CMK (cell line): ENCODE measurements at regions not wholly inside any gene's neighbourhood (a gene's known extent, or its start where the extent isn't known, plus 50 kb on each side); places are given as distances from the start of the nearest gene placed in this dataset.
"Not testable (repeated sequence)": the region's sequence is repeated elsewhere in the genome, so short reads cannot be mapped to it uniquely, and the experiment has no call there.

Experiments used
- DNase-seq: peaks from one replicate; pipeline ENCODE4 v3.0.0-alpha.2; 2010; ENCODE audit warnings: low read depth

DNA sequence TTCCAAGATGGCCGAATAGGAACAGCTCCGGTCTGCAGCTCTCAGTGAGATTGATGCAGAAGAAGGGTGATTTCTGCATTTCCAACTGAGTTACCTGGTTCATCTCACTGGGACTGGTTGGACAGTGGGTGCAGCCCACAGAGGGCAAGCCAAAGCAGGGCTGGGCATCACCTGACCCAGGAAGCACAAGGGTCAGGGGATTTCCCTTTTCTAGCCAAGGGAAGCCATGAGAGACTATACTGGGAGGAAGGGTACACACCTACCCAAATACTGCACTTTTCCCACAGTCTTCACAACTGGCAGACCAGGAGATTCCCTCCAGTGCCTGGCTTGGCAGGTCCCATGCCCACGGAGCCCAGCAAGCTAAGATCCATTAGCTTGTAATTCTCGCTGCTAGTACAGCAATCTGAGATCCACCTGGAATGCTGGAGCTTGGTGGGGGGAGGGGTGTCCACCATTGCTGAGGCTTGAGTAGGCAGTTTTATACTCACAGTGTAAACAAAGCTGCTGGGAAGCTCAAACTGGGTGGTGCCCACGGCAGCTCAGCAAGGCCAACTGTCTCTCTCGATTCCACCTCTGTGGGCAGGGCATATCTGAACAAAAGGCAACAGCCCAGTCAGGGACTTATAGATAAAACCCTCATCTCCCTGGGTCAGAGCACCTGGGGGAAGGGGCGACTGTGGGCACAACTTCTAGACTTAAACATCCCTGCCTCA lies 365.8 kb downstream of the SPRY2 start:
- not testable (repeated sequence) for DNase-seq

- DNase-seq = peak; percentile 61
These were observed 367.4 kb downstream of the SPRY2 start for GRCh38 chr13:79973533-79973963.

- no peak for DNase-seq
These were observed 368.8 kb downstream of the SPRY2 start for GRCh38 chr13:79972066-79972569.

DNA sequence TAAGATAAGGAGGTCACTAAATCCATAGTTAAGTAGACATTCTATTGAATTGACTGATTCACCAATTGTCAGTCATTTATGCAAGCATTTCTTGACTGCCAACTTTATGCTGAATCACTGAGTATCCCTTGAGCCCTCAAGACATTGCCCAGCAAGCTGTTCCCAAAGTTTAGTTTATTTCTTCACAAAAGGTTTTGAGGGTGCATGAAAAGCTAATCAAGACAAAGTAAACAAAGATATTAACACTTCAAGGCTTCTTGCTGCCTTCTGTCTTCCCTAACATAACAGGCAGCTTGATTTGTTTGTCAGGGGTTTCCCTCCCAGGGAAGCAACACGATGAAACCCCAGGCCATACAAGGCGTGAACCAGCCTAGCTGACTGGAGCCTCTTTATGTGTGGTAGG lies 374.4 kb downstream of the SPRY2 start:
- DNase-seq = no peak

DNA sequence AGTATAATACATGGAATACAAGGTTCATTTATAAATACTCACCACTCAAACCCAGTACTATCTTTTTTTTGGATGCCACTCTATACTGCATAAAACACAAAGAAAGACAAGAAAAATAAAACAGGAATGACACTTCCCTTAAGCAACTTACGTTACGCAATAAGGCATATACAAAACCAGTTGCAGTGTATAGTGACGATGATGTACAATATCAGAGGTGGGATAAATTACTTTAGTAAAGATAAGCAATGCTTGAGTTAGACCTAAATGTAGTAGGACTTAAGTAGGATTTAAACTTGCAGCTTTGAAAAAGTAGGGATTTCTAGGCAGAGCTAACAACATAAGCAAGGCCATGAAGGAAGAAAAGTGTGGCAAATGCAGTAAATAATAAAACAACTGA lies 374.9 kb downstream of the SPRY2 start:
- no peak for DNase-seq

GRCh38 chr13:79946556-79946955 lies 394.4 kb downstream of the SPRY2 start:
- no peak for DNase-seq

- DNase-seq = no peak
These were observed 397.4 kb downstream of the SPRY2 start for GRCh38 chr13:79943346-79944023.

- no peak for DNase-seq
These were observed 399.2 kb downstream of the SPRY2 start for GRCh38 chr13:79941752-79942151.

DNA sequence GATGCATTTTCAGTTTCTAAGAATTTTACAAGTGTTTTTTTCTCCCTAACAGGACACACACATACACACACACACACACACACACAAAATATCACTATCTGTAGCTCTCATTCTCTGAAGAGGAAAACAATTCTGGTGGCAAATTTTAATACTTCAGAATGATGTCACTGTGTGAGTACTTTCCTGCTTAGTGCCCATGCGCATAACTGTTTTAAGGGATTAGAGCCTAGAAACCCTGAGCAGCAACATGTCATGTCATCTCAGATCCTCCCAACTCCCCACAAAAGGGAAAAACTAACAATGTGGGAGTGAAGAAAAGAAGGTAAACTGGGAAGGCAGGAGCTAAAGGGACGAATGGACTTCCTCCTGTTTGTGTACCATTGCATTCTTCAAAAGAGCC lies 401.2 kb downstream of the SPRY2 start:
- no peak for DNase-seq

DNA sequence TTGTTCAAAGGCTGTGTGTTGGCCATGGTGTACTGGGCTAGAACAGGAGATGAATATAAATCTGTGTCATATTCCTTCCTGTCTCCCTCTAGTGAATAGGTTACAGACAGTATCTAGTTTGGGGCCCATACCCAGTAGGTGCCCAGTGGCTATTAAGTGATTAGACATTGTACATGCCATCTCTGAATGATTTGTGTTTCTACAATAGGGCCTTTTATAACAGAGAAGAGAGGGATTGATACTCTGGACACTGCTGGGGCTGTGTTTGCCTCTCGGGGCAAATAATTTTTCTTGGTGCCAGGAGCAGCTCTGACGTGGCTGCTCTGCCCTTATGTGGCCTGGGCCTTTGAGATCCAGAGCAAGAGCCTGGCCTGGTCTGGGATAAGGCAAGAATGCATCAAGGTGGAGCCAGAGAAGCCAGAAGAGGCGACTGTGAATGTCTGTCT lies 403.1 kb downstream of the SPRY2 start:
- DNase-seq = no peak

DNA sequence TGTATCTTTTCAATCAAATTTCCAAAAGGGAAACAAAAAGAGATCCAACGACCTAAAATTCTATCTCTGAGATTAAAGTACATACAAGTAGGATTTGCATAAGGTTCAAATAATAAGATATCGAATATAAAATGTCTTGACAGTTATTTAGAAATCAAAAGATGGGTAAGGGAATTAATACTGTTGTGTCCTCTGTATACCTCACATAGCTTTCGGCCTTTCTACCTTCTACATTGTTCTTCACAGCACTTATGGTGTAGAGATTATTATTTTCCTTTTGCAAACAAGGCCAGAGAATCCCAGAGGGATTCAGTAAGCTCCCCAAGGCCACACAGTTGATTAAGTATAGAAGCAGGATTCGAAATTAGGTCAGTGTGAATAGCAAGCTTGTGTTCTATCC lies 403.6 kb downstream of the SPRY2 start:
- DNase-seq = no peak

DNA sequence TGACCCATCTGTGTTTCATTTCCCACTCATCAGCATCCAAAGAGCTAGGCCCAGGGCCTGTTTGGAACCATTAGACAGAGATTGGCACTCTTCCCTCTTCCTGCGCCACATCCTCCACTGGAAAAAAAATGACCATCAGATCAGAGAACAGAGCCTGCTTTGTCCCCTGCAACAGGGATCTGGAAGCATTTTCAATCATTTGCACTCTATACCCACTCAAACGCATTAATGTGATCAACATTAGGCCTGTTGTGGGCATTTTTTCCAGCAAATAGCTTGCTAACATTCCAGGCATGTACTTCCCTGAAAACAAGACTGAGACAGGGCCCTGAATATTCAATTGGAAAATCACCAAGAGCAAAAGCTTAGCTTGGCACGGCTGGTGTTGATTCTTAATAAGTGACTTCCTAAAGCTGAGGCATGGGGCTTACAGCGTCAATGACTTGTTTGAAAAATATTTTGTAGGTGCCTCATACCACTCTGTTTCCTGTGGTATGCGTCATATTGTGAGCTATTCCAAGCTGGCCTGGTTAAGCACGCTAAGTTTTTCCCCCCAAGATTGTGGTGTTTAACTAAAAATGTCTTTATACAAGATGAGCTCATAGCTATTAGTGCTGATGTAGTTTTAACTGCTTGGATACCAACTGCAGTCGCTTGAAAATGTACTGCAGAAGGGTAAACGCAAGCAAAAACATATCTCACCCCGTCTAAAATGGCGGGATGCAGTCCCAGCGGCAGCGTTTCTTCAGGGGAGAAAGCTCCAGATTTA lies 404.4 kb downstream of the SPRY2 start:
- DNase-seq = no peak

GRCh38 chr13:79935121-79935520 lies 405.8 kb downstream of the SPRY2 start:
- no peak for DNase-seq

GRCh38 chr13:79933389-79933788 lies 407.5 kb downstream of the SPRY2 start:
- no peak for DNase-seq

DNA sequence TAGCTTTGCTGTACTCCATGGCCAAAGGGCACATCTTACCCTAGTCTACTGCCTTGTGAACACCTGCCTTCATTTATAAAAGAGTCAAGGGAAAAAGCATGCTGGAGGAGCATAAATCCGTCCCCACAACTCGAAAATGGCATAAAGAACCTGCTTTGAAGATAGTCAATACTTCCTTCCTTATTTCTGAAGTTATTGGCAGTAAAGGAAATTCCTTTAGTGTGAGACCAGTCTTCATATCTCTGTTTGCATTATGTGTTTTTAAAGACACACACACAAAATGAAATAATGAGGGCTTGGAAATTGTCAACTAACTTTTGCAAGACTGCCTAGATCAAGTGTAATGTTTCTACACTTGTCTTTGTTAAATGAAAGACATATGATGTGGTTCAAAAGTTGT lies 408.4 kb downstream of the SPRY2 start:
- DNase-seq = no peak

DNA sequence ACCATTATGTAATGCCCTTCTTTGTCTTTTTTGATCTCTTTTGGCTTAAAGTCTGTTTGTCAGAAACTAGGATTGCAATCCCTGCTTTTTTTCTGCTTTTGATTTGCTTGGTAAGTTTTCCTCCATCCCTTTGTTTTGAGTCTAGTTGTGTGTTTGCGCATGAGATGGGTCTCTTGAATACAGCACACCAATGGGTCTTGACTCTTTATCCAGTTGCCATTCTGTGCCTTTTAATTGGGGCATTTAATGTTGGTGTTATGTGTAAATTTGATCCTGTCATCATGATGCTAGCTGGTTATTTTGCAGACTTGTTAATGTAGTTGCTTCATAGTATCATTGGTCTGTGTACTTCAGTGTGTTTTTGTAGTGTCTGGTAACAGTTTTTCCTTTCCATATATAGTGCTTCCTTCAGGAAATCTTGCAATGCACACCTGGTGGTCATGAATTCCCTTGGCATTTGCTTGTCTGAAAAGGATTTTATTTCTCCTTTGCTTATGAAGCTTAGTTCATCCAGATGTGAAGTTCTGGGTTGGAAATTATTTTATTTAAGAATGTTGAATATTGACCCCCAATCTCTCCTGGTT lies 416.9 kb downstream of the SPRY2 start:
- not testable (repeated sequence) for DNase-seq

GRCh38 chr13:79919091-79919490 lies 421.8 kb downstream of the SPRY2 start:
- no peak for DNase-seq

- no peak for DNase-seq
These were observed 422.3 kb downstream of the SPRY2 start for GRCh38 chr13:79918620-79919019.

DNA sequence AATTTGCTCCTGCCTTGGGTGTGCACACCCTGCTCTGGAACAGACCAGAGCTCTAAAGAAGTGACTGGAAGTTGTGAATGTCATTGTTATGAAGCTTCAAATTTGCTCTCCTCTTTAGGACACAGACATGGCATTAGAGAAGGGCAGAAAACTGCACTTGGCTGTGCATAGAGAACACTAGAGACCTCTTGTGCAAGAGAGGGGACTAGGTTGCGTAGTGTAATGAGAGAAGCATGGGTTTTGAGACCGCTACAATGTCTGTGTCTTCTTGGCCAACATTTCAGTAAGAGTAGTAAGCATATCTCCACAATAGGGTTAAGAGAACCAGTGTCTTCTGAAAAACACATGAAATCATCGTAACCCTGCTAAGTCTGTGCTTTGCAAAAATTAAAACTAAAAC lies 423.3 kb downstream of the SPRY2 start:
- no peak for DNase-seq

DNA sequence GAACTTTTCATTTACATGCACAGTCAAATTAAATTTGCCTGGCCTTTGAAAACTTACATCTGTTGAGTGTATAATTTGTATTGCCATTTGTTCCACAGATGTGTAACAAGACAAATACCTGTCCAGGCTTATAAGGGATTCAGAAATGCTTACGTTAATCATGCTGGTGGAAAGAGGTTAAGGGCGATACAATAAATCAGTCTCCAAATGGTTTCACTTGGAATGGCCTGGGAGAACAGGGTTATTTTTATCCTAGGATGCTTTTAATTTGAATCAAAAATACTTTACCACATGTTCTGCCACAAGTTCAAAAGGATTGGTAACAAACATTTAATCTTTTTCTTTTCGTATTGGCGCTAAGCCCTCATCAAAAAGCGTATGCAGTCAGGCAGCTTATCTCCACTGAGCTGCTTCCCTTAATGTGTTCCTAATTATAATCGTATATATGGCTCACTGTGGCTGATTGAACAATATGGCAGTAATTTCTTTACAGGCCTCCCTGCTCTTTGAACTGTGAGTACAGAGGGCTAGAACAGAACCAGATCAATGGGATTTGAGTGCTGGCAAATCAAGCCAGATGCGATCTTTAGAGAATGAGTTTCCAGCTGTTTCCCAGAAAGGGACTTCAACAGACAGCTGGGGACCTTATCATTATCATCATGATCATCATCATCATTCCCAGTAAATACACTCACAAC lies 425.7 kb downstream of the SPRY2 start:
- DNase-seq = no peak

DNA sequence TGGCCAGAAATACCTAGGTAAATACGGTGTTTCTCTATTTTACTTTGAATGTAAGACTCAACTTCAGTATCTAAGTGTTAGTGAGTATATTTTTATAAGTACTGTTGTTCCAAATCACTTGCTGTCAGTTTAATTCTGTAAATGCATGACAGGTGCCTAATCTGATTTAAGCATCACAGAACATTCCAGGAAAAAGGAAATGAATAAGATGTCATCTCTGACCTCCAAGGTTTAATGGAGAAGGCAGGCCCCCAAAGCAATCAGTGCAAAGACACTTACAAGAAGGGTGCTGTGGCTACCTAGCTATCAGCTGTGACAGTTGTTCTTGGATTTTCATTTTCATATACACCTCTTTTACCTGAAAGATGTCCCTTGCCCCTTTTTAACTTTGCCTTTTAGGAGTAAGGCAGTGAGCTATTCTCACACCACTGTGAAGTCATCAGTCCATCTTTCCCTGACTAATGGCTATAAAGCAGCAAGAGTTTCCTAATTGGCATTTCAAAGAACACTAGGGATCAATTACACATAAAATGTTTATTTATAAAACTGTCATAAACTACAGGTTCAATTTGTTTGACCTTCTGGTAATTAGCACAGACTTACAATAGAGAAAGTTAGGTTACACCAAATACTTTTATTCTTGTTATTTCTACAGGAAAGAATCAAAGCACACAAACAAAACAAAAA lies 427.6 kb downstream of the SPRY2 start:
- DNase-seq = no peak
